Muscle of back (tissue), 3 donors: ENCODE measurements at regions not wholly inside any gene's neighbourhood (a gene's known extent, or its start where the extent isn't known, plus 50 kb on each side); places are given as distances from the start of the nearest gene placed in this dataset.
"Not testable (repeated sequence)": the region's sequence is repeated elsewhere in the genome, so short reads cannot be mapped to it uniquely, and the experiment has no call there.

ENCODE experiments used
- DNase-seq, 3 donors: peaks; one replicate each; pipeline versions ENCODE4 v3.0.0 to v3.0.0-alpha.2; 2013

DNA sequence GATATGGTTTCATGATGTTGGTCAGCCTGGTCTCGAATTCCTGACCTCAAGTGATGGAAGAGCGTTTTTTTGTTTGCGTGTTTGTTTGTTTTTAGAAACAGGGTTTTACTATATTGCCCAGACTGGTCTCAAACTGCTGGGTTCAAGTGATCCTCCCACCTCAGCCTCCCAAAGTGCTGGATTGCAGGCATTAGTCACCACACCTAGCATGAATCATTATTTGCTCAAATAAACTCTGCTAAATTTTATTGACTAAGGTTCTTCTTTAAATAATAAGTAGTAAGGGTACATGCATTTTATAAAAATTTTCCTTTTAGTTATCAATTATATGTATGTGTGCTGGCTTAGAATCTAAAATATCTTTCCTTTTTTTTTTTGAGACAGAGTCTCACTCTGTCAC, 52.9 kb downstream of the ZBTB9 start:
- DNase-seq = no peak

DNA sequence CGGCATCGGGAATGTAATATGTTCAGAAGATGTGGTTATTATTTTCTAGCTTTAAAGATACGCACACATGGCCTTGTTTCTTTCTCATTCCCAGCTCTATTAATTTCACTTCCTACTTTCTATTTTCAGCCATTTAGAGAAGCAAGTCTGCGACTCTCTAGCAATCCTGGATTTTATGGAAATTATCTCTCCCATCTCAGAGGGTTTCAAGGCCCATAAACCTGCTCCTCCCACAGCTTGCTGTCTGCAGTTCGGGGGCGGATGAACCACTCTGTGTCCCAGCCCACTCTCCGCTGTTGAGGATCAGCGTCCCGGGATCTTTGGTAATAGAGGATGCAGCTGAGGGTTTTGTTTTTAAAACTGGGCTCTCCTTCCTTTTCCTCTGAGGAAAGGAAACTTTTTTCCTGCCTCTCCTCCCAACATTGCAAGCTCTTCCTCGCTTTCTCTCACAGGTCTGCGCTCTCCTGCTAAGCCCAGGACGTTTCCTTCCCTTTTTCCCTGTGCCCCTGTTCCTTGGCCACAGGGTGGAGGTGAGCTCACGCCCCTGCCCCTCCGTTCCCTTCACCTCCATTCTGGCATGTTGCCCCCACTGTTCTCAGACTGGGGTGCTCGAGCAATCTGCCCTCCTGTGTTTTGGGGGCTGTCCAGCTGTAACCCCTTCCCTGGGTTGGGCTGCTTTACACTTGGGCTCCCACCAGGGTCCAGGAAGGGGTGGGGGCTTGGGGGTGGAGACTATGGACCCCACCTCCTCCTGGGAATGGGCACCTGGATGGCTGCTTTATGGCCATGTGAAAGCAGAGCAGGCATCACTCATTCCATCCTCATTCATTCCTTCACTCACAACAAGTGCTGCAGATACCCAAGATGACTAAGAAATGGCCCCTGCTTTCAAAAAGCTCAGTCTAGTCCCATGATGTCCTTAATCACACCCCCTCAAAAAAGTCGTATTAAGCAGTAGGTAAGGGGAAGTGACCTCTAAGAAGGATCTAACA, 54.9 kb downstream of the ZBTB9 start:
- DNase-seq = peak in 2 of 3 donors; percentile 22 to 66

DNA sequence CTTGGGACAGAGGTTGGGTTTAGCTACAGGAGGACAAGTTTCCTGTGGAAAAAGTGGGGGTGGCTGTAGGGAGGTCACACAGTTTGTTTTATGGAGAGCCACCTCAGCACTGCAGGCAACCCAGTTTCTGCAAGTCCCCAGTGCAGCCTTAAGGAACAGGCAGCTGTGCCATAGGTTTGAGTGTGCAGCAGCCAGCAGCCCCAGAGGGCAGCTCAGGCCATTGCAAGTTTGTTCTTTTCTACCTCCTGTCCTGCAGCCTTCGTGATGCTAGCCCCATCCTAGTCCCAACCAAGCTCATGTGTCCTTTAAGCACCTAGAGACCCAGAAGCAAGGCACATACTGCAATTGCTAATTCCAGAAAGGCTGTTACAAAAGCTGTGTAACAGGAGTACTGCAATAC, 58.8 kb downstream of the ZBTB9 start:
- DNase-seq = no peak

DNA sequence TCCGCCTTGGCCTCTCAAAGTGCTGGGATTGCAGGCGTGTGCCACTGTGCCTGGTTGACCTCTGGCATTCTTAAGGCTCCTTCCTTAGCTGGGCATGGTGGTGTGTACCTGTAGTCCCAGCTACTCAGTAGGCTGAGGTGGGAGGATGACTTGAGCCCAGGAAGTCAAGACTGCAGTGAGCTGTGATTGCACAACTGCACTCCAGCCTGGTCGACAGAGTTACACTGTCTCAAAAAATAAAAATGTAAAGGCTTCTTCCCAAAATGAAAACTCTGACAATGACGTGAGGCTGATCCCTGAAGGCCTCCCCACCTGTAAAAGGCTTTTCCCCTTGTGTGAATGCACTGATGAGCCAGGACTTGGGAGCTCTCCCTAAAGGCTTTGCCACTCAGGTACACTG, 62.4 kb downstream of the ZBTB9 start:
- no peak for DNase-seq

DNA sequence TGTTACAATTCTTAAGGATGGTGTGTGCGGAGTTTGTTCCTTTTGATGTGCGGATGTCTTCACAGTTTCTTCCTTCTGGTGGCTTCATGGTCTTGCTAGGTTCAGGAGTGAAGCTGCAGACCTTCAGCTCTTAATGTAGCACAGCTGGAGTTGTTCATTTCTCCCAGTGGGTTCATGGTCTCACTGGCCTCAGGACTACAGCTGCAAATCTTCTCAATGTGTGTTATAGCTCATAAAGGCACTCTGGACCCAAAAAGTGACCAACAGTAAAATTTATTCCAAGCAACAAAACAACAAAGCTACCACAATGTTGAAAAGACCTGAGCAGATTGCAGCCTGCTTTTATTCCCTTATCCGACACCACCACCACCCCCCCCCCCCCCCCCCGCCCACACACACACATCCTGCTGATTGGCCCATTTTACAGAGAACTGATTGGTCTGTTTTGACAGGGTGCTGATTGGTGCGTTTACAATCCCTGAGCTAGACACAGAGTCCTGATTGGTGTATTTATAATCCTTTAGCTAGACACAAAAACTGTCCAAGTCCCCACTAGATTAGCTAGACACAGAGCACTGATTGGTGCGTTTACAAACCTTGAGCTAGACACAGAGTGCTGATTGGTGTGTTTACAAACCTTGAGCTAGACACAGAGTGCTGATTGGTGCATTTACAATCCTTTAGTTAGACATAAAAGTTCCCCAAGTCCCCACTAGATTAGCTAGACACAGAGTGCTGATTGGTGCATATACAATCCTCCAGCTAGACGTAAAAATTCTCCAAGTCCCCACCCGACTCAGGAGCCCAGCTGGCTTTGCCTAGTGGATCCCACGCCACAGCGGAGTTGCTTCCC, 59.2 kb downstream of the BAK1 start:
- DNase-seq = not testable (repeated sequence)

DNA sequence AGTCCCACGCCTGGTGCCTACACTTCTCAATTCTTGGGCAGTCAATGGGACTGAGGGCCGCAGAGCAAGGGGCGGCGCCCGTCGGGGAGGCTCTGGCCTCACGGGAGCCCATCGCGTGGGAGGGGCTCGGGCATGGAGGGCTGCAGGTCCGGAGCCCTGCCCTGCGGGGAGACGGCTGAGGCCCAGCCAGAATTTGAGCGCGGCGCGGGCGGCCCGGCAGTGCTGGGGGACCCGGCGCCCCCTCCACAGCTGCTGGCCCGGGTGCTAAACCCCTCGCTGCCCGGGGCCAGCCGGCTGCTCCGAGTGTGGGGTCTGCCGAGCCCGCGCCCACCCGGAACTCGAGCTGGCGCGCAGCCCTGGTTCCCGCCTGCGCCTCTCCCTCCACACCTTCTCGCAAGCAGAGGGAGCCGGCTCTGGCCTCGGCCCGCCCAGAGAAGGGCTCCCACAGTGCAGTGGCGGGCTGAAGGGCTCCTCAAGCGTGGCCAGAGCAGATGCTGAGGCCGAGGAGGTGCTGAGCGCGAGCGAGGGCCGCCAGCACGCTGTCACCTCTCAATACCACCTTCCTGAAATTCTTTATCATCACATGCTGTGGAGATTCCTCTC, 58.5 kb downstream of the BAK1 start:
- no peak for DNase-seq
